Natural killer cell treated with Interleukin-12 subunit alpha and Interleukin-12 subunit beta and Interleukin-15 and Interleukin-18, amount 100 ng/mL, for 72 hours (primary cell): ENCODE measurements at regions not wholly inside any gene's neighbourhood (a gene's known extent, or its start where the extent isn't known, plus 50 kb on each side); places are given as distances from the start of the nearest gene placed in this dataset.
"Not testable (repeated sequence)": the region's sequence is repeated elsewhere in the genome, so short reads cannot be mapped to it uniquely, and the experiment has no call there.

Experiments used
- ATAC-seq, 2 donors: fragments of 150-1000 bp; cut with Tn5 transposase in 1 of 2; sonication (Bioruptor Pico), chemical (Tn5 transposase) in 1 of 2; 2 replicates each; pipeline ENCODE4 v1.10.0; 2021
- DNase-seq: peaks from one replicate; pipeline ENCODE4 v3.0.0; 2022; ENCODE audit warnings: low spot score
- H3K27ac Mint-ChIP-seq, 2 donors: 1 replicate in 1 of 2; 2 replicates in 1 of 2; pipeline ENCODE4 v1.8.0; 2022; ENCODE audit warnings: mixed read lengths in 2 of 2, mild to moderate bottlenecking in 1 of 2, moderate library complexity in 1 of 2
- H3K27me3 Mint-ChIP-seq, 2 donors: 1 replicate in 1 of 2; 2 replicates in 1 of 2; pipeline ENCODE4 v1.8.0; 2022; ENCODE audit warnings: mixed read lengths in 2 of 2
- H3K36me3 Mint-ChIP-seq: one replicate; pipeline ENCODE4 v1.8.0; 2022; ENCODE audit warnings: mixed read lengths
- H3K4me1 Mint-ChIP-seq, 2 donors: 1 replicate in 1 of 2; 2 replicates in 1 of 2; pipeline ENCODE4 v1.8.0; 2022; ENCODE audit warnings: low read depth in 2 of 2, mixed read lengths in 2 of 2, mild to moderate bottlenecking in 1 of 2
- H3K4me3 Mint-ChIP-seq: one replicate; pipeline ENCODE4 v1.8.0; 2022; ENCODE audit warnings: mixed read lengths
- H3K9me3 Mint-ChIP-seq: 2 replicates; pipeline ENCODE4 v1.8.0; 2022; ENCODE audit warnings: mixed read lengths

DNA sequence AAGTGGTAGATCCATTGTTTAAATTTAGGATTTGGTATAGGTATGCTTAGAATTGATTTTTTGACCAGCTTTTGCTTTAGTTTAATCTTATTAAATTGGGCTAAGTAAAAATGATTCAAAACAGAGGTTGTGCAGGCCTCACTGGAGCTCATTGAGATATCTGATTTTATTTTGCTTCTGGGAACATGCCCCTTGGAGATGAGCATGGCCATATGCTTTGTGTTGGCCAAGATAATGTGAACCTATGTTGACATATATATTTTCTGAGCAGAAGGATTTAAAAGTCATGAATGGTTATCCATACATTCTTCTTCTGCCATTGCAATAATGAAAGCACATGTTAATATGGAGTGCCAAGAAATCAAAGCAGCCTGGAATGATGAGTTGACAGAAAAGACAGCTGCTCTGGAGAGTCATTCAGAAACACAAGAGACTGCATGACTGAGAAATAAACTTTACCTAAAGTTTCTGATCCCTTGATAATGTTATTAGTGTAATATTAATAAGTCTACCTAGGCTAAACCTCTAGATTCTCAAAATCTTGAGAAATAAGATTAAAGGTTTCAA is 489.7 kb upstream of the GNPDA2 start:
- H3K4me3 Mint-ChIP-seq = no peak overlapping the region
- peaks cover 5% of the 10 kb centered on the region for H3K36me3 Mint-ChIP-seq
- H3K27me3 Mint-ChIP-seq = no peaks in the 10 kb centered on the region
- H3K27ac Mint-ChIP-seq = no peak overlapping the region
- H3K4me1 Mint-ChIP-seq = no peaks in the 10 kb centered on the region
- DNase-seq (no peak), ATAC-seq (no peak)
- H3K9me3 Mint-ChIP-seq = peaks cover 12% of the 10 kb centered on the region

DNA sequence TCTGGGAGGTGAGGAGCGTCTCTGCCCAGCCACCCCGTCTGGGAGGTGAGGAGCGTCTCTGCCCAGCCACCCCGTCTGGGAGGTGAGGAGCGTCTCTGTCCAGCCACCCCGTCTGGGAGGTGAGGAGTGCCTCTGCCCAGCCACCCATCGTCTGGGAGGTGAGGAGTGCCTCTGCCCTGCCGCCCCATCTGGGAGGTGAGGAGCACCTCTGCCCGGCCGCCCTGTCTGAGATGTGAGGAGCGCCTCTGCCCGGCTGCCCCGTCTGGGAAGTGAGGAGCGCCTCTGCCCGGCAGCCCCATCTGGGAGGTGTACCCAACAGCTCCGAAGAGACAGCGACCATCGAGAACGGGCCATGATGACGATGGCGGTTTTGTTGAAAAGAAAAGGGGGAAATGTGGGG is 482.1 kb upstream of the GNPDA2 start:
- ATAC-seq, H3K36me3 Mint-ChIP-seq, H3K4me1 Mint-ChIP-seq, H3K27me3 Mint-ChIP-seq, H3K4me3 Mint-ChIP-seq, DNase-seq, H3K27ac Mint-ChIP-seq: not testable (repeated sequence)
- peaks cover 22% of the 10 kb centered on the region for H3K9me3 Mint-ChIP-seq

DNA sequence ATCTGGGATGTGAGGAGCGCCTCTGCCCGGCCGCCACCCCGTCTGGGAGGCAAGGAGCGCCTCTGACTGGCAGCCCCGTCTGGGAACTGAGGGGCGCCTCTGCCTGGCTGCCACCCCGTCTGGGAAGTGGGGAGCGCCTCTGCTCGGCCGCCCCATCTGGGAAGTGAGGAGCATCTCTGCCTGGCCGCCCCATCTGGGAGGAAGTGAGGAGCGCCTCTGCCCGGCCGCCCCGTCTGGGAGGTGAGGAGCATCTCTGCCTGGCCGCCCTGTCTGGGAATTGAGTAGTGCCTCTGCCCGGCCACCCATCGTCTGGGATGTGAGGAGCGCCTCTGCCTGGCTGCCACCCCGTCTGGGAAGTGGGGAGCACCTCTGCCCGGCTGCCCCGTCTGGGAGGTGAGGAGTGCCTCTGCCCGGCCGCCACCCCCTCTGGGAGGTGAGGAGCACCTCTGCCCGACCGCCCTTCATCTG is 481.5 kb upstream of the GNPDA2 start:
- H3K4me3 Mint-ChIP-seq, H3K4me1 Mint-ChIP-seq, H3K27me3 Mint-ChIP-seq, H3K36me3 Mint-ChIP-seq, H3K27ac Mint-ChIP-seq, ATAC-seq, DNase-seq: not testable (repeated sequence)
- H3K9me3 Mint-ChIP-seq = peaks cover 19% of the 10 kb centered on the region

DNA sequence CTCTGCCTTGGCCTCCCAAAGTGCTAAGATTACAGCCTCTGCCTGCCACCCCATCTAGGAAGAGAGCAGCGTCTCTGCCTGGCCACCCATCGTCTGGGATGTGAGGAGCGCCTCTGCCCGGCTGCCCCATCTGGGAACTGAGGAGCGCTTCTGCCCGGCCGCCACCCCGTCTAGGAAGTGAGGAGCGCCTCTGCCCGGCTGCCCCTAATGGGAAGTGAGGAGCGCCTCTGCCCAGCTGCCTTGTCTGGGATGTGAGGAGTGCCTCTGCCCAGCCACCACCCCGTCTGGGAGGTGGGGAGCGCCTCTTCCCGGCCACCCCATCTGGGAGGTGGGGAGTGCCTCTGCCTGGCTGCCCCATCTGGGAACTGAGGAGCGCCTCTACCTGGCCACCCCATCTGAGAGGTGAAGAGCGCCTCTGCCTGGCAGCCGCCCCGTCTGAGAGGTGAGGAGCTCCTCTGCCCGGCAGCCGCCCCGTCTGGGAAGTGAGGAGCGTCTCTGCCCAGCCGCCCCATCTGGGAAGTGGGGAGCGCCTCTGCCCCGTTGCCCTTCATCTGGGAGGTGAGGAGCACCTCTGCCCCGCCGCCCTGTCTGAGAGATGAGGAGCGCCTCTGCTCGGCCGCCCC is 481.0 kb upstream of the GNPDA2 start:
- not testable (repeated sequence) for H3K36me3 Mint-ChIP-seq, ATAC-seq, H3K27me3 Mint-ChIP-seq, H3K4me1 Mint-ChIP-seq, H3K27ac Mint-ChIP-seq, DNase-seq, H3K4me3 Mint-ChIP-seq
- H3K9me3 Mint-ChIP-seq = peaks cover 21% of the 10 kb centered on the region

DNA sequence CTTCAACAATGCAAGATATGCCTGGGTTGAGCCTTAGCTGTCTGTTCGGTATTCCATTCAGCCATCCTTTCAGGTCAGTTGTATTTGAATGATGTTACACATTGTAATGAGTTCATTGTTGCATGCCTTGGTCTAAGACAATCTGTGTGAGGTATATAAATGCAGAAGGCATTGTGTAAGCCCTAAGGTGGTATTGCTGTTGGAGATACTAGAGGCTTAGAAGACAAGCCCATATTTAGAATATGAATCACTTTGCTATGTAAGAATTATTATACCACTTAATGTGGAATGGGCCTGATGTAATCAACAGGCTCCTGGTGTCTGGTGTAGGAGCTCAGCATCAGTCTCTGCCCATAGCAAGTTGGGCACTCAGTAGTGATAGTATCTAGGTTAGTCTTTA is 473.4 kb upstream of the GNPDA2 start:
- Mint-ChIP-seq H3K36me3 (peaks cover 4% of the 10 kb centered on the region), H3K27ac (no peak overlapping the region), H3K4me3 (no peak overlapping the region), H3K27me3 (no peaks in the 10 kb centered on the region), H3K9me3 (peaks cover 17% of the 10 kb centered on the region), H3K4me1 (no peaks in the 10 kb centered on the region)
- ATAC-seq = no peak
- DNase-seq = no peak

DNA sequence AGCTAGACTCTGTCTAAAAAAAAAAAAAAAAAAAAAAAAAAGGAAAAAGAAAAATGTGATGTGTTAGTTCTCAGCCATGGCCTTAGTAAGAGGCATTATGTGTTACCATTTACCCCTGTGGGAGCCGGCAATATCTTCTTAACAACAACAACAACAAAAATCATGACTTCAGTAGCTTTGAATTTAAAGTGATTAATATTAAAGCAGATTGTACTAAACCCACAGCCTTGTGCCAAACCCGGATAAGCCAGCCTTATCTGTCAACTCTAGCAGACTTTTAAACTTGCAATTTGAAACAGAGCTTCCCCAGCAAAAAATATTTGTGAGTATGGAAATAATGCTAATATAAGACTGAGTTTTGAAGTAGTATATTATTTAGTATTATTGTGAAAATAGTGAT is 462.1 kb upstream of the GNPDA2 start:
- DNase-seq = no peak
- Mint-ChIP-seq H3K9me3 (peaks cover 6% of the 10 kb centered on the region), H3K36me3 (no peaks in the 10 kb centered on the region), H3K27ac (no peak overlapping the region), H3K4me1 (no peaks in the 10 kb centered on the region), H3K4me3 (no peak overlapping the region), H3K27me3 (no peaks in the 10 kb centered on the region)
- ATAC-seq = no peak

DNA sequence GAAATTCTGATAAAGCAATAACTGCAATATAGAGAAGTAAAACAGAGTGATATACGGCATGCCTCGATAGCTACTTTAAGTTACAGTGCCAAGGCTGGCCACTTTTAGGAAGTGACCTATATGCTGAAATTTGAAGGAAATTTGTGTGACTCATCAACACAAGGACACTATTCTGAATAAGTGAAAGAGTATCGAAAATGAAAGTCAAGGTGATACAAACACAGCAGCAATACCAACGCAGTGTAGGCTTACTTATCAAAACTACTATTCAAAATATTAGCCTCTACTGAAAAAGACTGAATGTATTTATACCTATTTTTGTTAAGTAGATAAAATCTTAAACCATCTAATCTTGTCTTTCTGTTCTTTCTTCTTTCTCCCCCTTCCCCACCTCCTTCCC is 459.9 kb upstream of the GNPDA2 start:
- Mint-ChIP-seq H3K27ac (no peak overlapping the region), H3K9me3 (peaks cover 4% of the 10 kb centered on the region), H3K4me3 (no peak overlapping the region), H3K4me1 (no peaks in the 10 kb centered on the region), H3K36me3 (no peaks in the 10 kb centered on the region), H3K27me3 (no peaks in the 10 kb centered on the region)
- DNase-seq (no peak), ATAC-seq (no peak)

DNA sequence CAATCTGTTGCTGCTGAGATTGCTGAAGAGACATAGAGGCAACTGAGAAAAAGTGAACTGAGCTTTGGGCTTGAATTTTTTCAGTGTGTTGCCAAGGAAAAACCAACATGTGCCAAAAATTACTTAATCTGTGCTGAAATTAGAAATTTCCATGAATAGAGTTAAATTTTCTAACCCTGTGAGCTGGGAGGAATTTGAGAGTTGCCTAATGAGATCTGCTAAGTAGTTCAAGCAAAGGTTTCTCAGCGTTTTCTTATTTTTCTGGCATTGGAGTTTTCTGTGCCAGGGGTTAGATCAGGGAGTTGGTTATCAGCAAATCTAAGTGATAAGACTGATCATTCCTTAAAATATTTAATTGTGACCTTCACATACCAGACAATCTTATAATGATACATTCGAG is 457.5 kb upstream of the GNPDA2 start:
- no peaks in the 10 kb centered on the region for H3K27me3 Mint-ChIP-seq
- H3K9me3 Mint-ChIP-seq = peaks cover 4% of the 10 kb centered on the region
- H3K4me3 Mint-ChIP-seq = no peak overlapping the region
- no peak for DNase-seq
- no peaks in the 10 kb centered on the region for H3K36me3 Mint-ChIP-seq
- no peak overlapping the region for H3K27ac Mint-ChIP-seq
- no peak for ATAC-seq
- no peaks in the 10 kb centered on the region for H3K4me1 Mint-ChIP-seq

DNA sequence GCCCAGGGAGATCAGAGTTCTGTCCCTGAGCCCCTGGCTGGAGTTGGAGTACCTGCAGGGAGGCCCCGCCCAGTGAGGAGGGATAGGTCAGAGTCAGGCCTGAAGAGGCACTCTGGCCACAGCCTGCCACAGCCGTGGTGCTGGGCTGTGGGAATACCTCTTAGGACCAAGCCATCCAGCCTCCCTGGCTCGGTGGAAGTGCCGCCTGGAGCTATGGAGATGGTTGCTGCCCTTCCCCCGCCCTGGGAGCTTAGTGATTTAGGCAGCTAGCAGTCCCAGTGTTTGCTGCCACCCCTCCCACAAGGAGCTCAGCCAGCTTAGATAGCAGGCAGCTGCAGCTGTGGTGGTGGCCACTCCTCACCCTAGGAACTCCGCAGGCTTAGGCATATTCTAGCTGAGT is 446.3 kb upstream of the GNPDA2 start:
- peaks cover 31% of the 10 kb centered on the region for H3K9me3 Mint-ChIP-seq
- peaks cover 15% of the 10 kb centered on the region for H3K36me3 Mint-ChIP-seq
- DNase-seq (no peak), ATAC-seq (no peak)
- H3K4me3 Mint-ChIP-seq = no peak overlapping the region
- H3K4me1 Mint-ChIP-seq = no peaks in the 10 kb centered on the region
- H3K27me3 Mint-ChIP-seq = no peaks in the 10 kb centered on the region
- H3K27ac Mint-ChIP-seq = no peak overlapping the region

DNA sequence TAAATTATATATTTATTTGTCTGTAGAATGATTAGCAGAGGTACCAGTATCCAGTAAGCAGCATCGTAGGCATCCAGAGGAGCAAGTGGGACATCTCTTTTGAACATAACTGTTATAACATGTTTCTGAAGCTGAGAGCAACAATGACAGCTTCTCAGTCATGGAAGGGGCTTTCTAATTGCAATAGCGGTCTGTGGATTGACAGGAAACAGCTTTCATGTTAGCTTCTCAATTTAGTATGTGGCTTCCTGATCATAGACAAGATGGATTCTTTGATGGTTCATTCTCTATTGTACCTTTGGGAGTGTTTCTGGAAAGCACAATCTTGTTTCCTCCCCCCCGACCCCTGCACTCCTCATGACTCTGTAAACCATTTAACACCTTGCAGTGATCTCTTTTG is 434.6 kb upstream of the GNPDA2 start:
- Mint-ChIP-seq H3K4me1 (no peaks in the 10 kb centered on the region), H3K27me3 (no peaks in the 10 kb centered on the region), H3K9me3 (peaks cover 8% of the 10 kb centered on the region), H3K4me3 (no peak overlapping the region), H3K27ac (no peak overlapping the region), H3K36me3 (no peaks in the 10 kb centered on the region)
- no peak for DNase-seq
- no peak for ATAC-seq

DNA sequence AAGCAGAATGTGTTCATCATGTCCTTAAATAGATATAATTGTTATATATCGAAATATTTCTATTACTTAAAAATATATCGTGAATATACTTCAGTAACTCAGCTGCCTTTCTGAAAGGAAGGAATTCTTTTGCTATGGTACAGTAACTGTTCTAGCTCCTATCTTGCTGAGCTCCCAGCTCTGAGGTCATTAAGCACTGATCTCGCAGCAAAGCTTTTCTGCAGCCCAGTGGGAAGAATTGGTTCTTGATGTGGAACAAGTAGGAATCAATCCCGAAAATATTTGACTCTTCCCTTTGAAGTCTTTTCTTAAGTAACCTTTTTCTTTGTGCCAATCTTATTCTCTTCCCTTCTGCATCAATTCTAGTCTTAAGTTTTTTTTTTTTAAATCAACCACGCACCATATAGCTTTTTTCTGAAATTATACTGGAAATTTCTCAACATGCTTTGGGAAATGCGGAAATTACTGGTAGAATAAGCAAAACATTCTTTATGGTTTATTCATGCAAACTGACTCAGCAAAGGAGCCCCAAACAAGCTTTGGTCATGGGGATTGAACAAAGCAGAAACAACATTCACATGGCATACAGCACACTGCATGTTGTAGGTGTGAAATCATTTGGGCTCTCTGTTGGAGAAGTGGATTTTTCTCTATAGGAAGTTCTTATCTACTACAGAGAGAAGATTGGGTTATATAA is 428.9 kb upstream of the GNPDA2 start:
- peaks cover 2% of the 10 kb centered on the region for H3K9me3 Mint-ChIP-seq
- no peak overlapping the region for H3K4me3 Mint-ChIP-seq
- no peak overlapping the region for H3K27ac Mint-ChIP-seq
- no peaks in the 10 kb centered on the region for H3K4me1 Mint-ChIP-seq
- H3K27me3 Mint-ChIP-seq = no peaks in the 10 kb centered on the region
- ATAC-seq (no peak), DNase-seq (no peak)
- H3K36me3 Mint-ChIP-seq = no peaks in the 10 kb centered on the region

DNA sequence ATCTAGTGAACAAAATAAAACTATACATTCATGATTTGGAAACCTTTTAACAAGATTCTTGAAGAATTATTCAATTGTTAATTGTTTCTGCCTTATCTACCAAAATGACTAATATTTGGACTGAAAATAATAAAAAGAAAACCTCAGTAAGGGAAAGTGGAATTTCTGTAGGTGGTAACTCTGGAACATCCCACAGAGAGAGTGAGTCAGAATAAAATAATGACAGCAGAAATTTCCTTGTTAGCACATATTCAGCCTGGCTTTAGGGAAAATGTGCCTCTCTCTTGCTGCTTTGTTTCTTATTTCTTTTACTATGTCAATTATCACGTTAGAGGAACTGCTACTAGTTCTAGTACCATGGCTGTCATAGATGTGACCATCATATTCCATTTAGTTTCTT is 421.5 kb upstream of the GNPDA2 start:
- Mint-ChIP-seq H3K27me3 (no peaks in the 10 kb centered on the region), H3K27ac (no peak overlapping the region), H3K36me3 (peaks cover 4% of the 10 kb centered on the region), H3K4me3 (no peak overlapping the region), H3K4me1 (no peaks in the 10 kb centered on the region), H3K9me3 (peaks cover 10% of the 10 kb centered on the region)
- ATAC-seq (no peak), DNase-seq (no peak)

DNA sequence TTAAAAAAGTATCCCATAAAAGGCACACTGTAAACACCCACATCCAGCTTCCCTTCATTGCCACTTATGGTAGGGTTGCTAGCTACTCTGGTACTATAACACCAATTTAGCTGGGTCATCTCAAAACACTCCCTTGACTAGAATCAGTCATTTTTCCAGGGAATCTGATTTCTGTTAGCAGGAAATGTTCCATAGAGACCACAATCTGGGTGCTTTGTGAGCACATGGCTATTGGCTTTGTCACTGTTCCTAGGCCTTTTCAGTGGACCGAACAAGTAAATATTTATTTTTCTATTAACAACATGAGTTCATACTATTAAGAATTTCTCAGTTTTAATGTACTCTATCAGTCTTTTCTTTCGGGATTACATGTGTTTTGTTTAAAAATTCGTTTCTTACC is 404.7 kb upstream of the GNPDA2 start:
- peaks cover 4% of the 10 kb centered on the region for H3K9me3 Mint-ChIP-seq
- H3K27me3 Mint-ChIP-seq = no peaks in the 10 kb centered on the region
- no peak overlapping the region for H3K27ac Mint-ChIP-seq
- H3K4me1 Mint-ChIP-seq = no peaks in the 10 kb centered on the region
- no peak for DNase-seq
- no peak overlapping the region for H3K4me3 Mint-ChIP-seq
- ATAC-seq = no peak
- peaks cover 5% of the 10 kb centered on the region for H3K36me3 Mint-ChIP-seq

DNA sequence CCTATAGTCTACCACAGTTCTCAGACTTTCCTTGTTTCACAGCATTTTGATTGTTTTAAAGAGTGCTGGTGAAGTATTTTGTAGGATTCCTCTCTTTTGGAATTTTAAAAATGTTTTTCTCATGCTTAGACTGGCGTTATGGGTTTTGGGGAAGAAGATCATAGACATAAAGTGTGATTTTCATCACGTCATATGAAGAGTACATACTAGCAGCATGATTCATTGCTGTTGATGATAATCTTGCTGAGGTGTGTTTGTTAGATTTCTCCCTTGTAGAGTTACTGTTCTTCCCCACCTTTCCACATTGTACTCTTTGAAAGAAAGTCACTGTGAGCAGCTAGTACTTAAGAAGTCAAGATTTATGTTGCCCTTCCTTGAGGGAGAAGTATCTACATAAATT is 396.1 kb upstream of the GNPDA2 start:
- H3K27me3 Mint-ChIP-seq = no peaks in the 10 kb centered on the region
- ATAC-seq = no peak
- no peak for DNase-seq

More for the DNA sequence above, 396.1 kb upstream of the GNPDA2 start:
- H3K27ac Mint-ChIP-seq = no peak overlapping the region
- no peaks in the 10 kb centered on the region for H3K4me1 Mint-ChIP-seq
- no peak overlapping the region for H3K4me3 Mint-ChIP-seq
- peaks cover 8% of the 10 kb centered on the region for H3K9me3 Mint-ChIP-seq
- no peaks in the 10 kb centered on the region for H3K36me3 Mint-ChIP-seq
